Esophagus muscularis mucosa (tissue), 4 donors: ENCODE measurements at regions not wholly inside any gene's neighbourhood (a gene's known extent, or its start where the extent isn't known, plus 50 kb on each side); places are given as distances from the start of the nearest gene placed in this dataset.

ENCODE experiments used
- CTCF ChIP-seq, 3 experiments: fragments of 200-600 bp in 2 of 3; fragments of 450-650 bp in 1 of 3; sonication (generic) in 2 of 3; IDR thresholded peaks; one replicate each; pipeline ENCODE4 v1.5.1; 2017 to 2019; ENCODE audit warnings: antibody characterized with exemption in 3 of 3, mild to moderate bottlenecking in 2 of 3, moderate library complexity in 1 of 3
- EP300 ChIP-seq: sonication (generic); formaldehyde crosslinking; IDR thresholded peaks from one replicate; pipeline ENCODE4 v1.6.1; 2017; ENCODE audit warnings: antibody characterized with exemption
- POLR2A ChIP-seq: fragments of 450-650 bp; IDR thresholded peaks from one replicate; pipeline ENCODE4 v1.6.1; 2017; ENCODE audit warnings: antibody characterized with exemption, moderate library complexity, mild to moderate bottlenecking, low read depth

- TF ChIP-seq CTCF (IDR thresholded peaks at IDR 0.05) (no peak), POLR2A (no peak), EP300 (no peak)
Measured at GRCh38 chr6:10269814-10270472, 144.9 kb downstream of the TFAP2A start.
